GM11168 (cell line): ENCODE measurements at regions not wholly inside any gene's neighbourhood (a gene's known extent, or its start where the extent isn't known, plus 50 kb on each side); places are given as distances from the start of the nearest gene placed in this dataset.

Source experiments
- in situ Hi-C: fragments of 300-500 bp; cut with MboI; formaldehyde crosslinking; loops from one replicate; pipeline ENCODE4 v1.12.0; 2022; ENCODE audit warnings: low sequenced_read_pairs; ENCODE audit not compliant: unreplicated experiment

GRCh38 chr1:106548726-106549125 is 507.7 kb upstream of the PRMT6 start:
- in situ Hi-C loops = no loop called here

- in situ Hi-C loops = no loop called here
Measured at GRCh38 chr1:106554294-106554693, 502.2 kb upstream of the PRMT6 start.

GRCh38 chr1:106555571-106555970 is 500.9 kb upstream of the PRMT6 start:
- in situ Hi-C loops = no loop called here

- in situ Hi-C loops = no loop called here
Measured at GRCh38 chr1:106564192-106564591, 492.3 kb upstream of the PRMT6 start.

- in situ Hi-C loops = no loop called here
Measured at GRCh38 chr1:106568201-106568974, 488.1 kb upstream of the PRMT6 start.

- in situ Hi-C loops = no loop called here
Measured at GRCh38 chr1:106571109-106571508, 485.4 kb upstream of the PRMT6 start.

GRCh38 chr1:106584107-106584506 is 472.4 kb upstream of the PRMT6 start:
- in situ Hi-C loops = no loop called here

- in situ Hi-C loops = no loop called here
Measured at GRCh38 chr1:106584676-106585075, 471.8 kb upstream of the PRMT6 start.

GRCh38 chr1:106600626-106601025 is 455.8 kb upstream of the PRMT6 start:
- in situ Hi-C loops = no loop called here

GRCh38 chr1:106603616-106604015 is 452.9 kb upstream of the PRMT6 start:
- in situ Hi-C loops = no loop called here

GRCh38 chr1:106608841-106609240 is 447.6 kb upstream of the PRMT6 start:
- in situ Hi-C loops = no loop called here

- in situ Hi-C loops = no loop called here
Measured at GRCh38 chr1:106613068-106613467, 443.4 kb upstream of the PRMT6 start.

GRCh38 chr1:106613861-106614260 is 442.6 kb upstream of the PRMT6 start:
- in situ Hi-C loops = no loop called here

- in situ Hi-C loops = no loop called here
Measured at GRCh38 chr1:106615473-106615872, 441.0 kb upstream of the PRMT6 start.

GRCh38 chr1:106619080-106619826 is 437.2 kb upstream of the PRMT6 start:
- in situ Hi-C loops = no loop called here

GRCh38 chr1:106619827-106620134 is 436.7 kb upstream of the PRMT6 start:
- in situ Hi-C loops = no loop called here

GRCh38 chr1:106620521-106620954 is 435.9 kb upstream of the PRMT6 start:
- in situ Hi-C loops = no loop called here

- in situ Hi-C loops = no loop called here
Measured at GRCh38 chr1:106621853-106622252, 434.6 kb upstream of the PRMT6 start.

- in situ Hi-C loops = no loop called here
Measured at GRCh38 chr1:106637566-106637965, 418.9 kb upstream of the PRMT6 start.

GRCh38 chr1:106646261-106646784 is 410.2 kb upstream of the PRMT6 start:
- in situ Hi-C loops = no loop called here

GRCh38 chr1:106646816-106647215 is 409.7 kb upstream of the PRMT6 start:
- in situ Hi-C loops = no loop called here
